DMS 273 (cell line): ENCODE measurements at regions not wholly inside any gene's neighbourhood (a gene's known extent, or its start where the extent isn't known, plus 50 kb on each side); places are given as distances from the start of the nearest gene placed in this dataset.

ENCODE experiments used
- DNase-seq: peaks from one replicate; lab custom pipeline; 2025; ENCODE audit not compliant: unreplicated experiment; lab: John Stamatoyannopoulos, UW

- DNase-seq: no peak
Measured at GRCh38 chr6:25217829-25218228, 61.3 kb upstream of the CARMIL1 start.

DNA sequence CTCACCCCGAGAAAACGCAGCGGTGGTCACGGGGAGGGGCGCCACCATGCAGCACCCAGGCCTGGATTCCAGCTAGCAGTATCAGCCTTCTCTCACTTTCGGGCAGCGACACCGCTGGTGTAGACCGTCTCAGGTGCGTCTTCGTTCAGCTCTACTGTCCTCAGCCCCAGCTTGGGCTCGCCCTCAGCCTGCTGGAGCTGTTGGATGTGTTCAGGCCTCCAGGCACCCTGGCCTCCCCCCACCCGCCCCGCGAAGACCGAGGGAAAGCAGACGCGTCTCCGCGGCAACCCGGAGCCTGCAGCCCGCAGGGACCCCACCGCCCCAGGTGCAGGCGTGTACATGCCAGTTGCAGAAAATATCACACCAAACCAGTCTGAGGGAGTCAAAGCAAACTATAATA lies 60.8 kb upstream of the CARMIL1 start:
- DNase-seq: no peak

DNA sequence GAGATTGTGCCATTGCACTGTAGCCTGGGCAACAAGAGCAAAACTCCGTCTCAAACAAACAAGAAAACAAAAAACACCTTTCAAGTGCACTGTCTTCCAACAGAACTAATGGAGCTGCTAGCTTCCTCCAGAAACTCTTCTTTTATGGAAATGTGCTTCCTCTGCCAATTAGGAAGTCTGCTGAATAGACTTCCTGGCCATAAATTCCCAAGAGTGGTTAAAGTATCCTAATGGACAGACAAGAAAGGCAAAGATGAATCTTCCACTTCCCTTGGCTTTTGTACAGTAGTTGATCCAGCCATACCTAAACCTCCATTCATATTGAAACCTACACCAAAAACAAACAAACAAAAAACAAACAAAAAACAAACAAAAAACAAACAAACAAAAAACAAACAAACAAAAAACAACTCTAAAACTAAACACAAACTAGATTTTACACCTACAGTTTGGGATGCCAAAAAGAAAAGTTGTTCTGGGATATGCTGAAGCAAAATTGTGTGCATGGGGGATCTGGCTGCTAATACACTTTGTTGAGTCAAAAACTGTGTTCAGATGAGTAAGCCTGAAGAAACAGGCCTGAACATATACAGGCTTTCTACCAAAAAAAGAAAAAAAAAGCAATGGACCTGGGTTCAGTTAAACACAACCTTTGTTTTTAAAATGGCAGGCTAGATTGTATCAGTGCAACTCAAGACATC lies 59.8 kb upstream of the CARMIL1 start:
- DNase-seq: no peak

GRCh38 chr6:25219917-25220278 lies 59.3 kb upstream of the CARMIL1 start:
- DNase-seq: no peak

DNA sequence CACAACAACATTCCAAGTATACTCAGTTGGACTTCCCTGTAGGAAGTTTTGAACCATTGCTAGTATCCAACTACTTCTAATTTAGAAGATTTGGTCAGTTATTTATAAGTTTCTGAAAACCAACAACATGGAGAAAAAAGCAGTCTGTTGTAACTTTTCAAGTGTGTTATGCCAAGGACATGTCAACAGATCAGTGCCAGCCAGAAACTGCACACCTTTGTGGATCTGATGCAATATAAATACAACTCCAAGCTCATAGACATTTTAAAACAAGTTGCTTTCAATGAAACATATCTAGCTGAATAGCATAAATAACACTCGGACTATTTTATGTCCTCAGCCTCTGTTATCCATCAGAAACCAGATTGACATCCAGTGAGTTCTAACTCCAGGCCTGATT lies 58.3 kb upstream of the CARMIL1 start:
- no peak for DNase-seq

GRCh38 chr6:25222006-25222678 lies 57.0 kb upstream of the CARMIL1 start:
- DNase-seq: no peak

DNA sequence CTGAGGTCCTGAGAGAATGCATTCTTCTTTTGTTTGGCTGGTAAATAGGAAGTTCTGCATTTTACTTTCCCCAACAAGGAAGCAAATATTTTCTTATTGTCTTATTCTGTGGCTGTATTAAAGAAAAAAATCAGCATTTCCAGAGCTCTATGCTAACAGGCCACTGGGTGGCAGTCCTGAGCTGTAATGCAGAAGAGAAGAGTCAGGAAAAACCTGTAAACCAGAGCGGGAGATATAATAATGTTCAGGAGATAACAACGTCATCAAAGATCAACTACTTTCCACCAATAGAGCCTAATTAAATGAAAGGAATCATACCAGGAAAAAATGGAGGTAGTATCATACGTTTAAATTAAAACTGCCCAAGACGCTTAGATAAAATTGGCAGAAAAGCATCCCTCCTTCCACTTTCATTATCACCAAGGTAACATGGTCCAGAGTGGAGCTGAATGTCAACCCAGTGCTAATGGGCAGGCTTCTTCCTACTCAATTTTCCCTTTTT lies 55.6 kb upstream of the CARMIL1 start:
- peak; percentile 82 for DNase-seq

- DNase-seq: no peak
Measured at GRCh38 chr6:25224242-25224641, 54.9 kb upstream of the CARMIL1 start.

- no peak for DNase-seq
Measured at GRCh38 chr6:25227854-25228253, 51.3 kb upstream of the CARMIL1 start.
